ENCODE measurements at regions not wholly inside any gene's neighbourhood (a gene's known extent, or its start where the extent isn't known, plus 50 kb on each side); places are given as distances from the start of the nearest gene placed in this dataset.

GRCh38 chr14:37791384-37792036 is 196.1 kb downstream of the TTC6 start (continued):
- TF ChIP-seq ELK4 (CRISPR knock-in tag; IDR thresholded peaks at IDR 0.05; ENCODE audit: borderline replicate concordance) (no peak), CHD2 (IDR thresholded peaks at IDR 0.05; ENCODE audit: low read depth, low read length) (no peak), NR2F2 (IDR thresholded peaks at IDR 0.05; ENCODE audit: borderline replicate concordance, low read depth) (peak; percentile 67; the same call in 1 of the 2 replicates), ZNF766 (CRISPR knock-in tag; IDR thresholded peaks at IDR 0.05; ENCODE audit: borderline replicate concordance) (no peak), ZBTB39 (CRISPR knock-in tag; IDR thresholded peaks at IDR 0.05) (0 out of 2 replicates have a peak, but pooled peaks have one; percentile 58), ZBTB3 (CRISPR knock-in tag; IDR thresholded peaks at IDR 0.05; ENCODE audit: borderline replicate concordance, low read depth) (no peak), E2F1 (CRISPR knock-in tag; IDR thresholded peaks at IDR 0.05) (0 out of 2 replicates have a peak, but pooled peaks have one; percentile 0), AFF4 (CRISPR knock-in tag; IDR thresholded peaks at IDR 0.05) (peak; percentile 42; the same call in 1 of the 2 replicates), ZSCAN9 (CRISPR knock-in tag; IDR thresholded peaks at IDR 0.05; ENCODE audit: borderline replicate concordance) (peak; percentile 51; the same call in 1 of the 2 replicates), ZNF264 (CRISPR knock-in tag; IDR thresholded peaks at IDR 0.05) (peak; percentile 80), DPF2 (CRISPR knock-in tag; IDR thresholded peaks at IDR 0.05; ENCODE audit: borderline replicate concordance, low read depth) (peak; percentile 73), ZBTB26 (CRISPR knock-in tag; IDR thresholded peaks at IDR 0.05; ENCODE audit: borderline replicate concordance) (no peak), SNAPC2 (CRISPR knock-in tag; IDR thresholded peaks at IDR 0.05) (peak; percentile 67; the same call in 1 of the 2 replicates), ZNF841 (CRISPR knock-in tag; IDR thresholded peaks at IDR 0.05; ENCODE audit: borderline replicate concordance) (no peak), ZFP82 (CRISPR knock-in tag; IDR thresholded peaks at IDR 0.05; ENCODE audit: borderline replicate concordance) (0 out of 2 replicates have a peak, but pooled peaks have one; percentile 72), ISL2 (CRISPR knock-in tag; IDR thresholded peaks at IDR 0.05) (peak; percentile 74; the same call in 1 of the 2 replicates), ZNF263 (CRISPR knock-in tag; IDR thresholded peaks at IDR 0.05) (no peak), FOXA1 (IDR thresholded peaks at IDR 0.05) (peak; percentile 90), FOXA1 (CRISPR knock-in tag; IDR thresholded peaks at IDR 0.05) (peak; percentile 95)
